Posterior cingulate gyrus (tissue), 11 donors: ENCODE measurements at regions not wholly inside any gene's neighbourhood (a gene's known extent, or its start where the extent isn't known, plus 50 kb on each side); places are given as distances from the start of the nearest gene placed in this dataset.

ENCODE experiments used
- DNase-seq, 10 donors: peaks; one replicate each; pipeline versions ENCODE4 v3.0.0 to v3.0.0-alpha.2; 2020 to 2021; ENCODE audit warnings: mixed read lengths in 3 of 10
- intact Hi-C: fragments of 100-400 bp; cut with DNase I; formaldehyde crosslinking; loops from one replicate; pipeline ENCODE4 v1.15.1; 2023

GRCh38 chr7:33725111-33726025 is 180.0 kb upstream of the BMPER start:
- no peak for DNase-seq
- intact Hi-C loops, result no loop called here

- intact Hi-C loops, result no loop called here
- DNase-seq, result no peak
Measured at GRCh38 chr7:33726582-33726981, 178.8 kb upstream of the BMPER start.

GRCh38 chr7:33727315-33727714 is 178.0 kb upstream of the BMPER start:
- intact Hi-C loops, result no loop called here
- DNase-seq, result no peak

DNA sequence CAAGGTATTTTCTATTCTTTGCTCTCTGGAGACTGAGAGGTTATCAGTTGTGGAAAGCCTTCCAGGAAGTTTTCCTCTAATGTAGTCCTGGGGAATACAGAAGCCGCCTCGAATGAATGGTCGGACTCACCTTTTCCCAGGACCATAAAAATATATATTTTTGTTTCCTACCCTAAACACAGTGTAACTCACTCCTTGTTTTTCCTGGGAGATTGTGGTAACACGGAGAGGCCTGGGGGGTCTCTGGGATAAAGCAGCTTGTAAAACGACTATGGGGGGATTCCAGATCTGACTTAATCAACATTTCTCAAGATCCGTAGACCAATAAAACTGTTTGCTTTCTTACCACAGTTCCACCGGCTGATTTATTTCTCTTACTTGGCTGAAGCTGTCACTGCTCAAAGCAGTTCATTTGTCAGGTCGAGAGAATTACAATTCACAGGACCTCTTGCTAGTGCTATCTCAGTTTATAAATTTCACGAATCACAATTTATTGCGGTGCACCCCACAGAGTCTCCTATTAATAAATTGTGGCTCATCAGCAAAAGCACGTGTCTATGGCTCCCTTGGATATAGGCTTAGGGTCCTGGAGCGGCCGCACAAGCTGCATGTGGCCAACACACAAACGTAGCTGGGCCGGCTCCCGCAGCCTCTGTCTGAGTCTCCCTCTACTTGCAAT is 176.3 kb upstream of the BMPER start:
- intact Hi-C loops, result no loop called here
- no peak for DNase-seq

DNA sequence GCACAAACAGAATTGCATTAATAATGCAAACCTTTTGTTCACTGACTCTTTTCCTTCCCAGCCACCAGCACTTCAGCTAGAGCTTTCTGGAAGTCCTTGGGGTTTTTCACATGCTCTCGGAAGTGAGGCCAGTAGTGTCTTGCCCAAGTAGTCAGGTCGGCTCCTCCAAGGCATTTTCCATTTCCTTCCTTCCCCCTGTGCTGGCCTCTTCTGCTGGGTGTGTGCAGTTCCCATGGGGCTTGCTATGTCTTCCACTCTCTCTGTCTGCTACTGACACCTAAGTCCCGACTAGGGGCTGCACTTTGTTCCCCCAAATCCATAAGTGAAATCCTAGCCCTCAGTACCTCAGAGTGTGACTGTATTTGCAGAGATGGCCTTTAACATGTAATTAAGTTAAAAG is 175.6 kb upstream of the BMPER start:
- intact Hi-C loops, result no loop called here
- DNase-seq, result no peak

DNA sequence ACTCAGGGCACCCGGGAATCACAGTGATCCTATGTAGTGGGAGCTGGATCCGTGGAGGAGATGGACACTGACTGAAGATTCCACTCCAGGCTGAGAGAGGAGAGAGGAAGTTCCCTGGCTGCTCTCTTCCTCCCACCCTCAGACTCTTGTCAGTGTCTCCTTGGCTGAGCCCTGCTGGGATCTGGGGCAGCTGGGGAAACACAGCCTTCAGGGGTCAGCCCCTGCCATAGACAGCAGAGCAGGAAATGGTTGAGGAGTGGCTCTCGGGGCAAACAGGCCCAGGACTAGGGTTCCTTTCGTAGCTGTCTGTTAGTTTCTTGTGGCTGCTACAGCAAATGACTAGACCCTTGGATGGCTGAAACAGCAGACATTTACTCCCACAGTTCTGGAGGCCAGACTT is 174.4 kb upstream of the BMPER start:
- intact Hi-C loops, result no loop called here
- DNase-seq, result no peak

- no peak for DNase-seq
- intact Hi-C loops, result no loop called here
Measured at GRCh38 chr7:33731912-33732311, 173.4 kb upstream of the BMPER start.

DNA sequence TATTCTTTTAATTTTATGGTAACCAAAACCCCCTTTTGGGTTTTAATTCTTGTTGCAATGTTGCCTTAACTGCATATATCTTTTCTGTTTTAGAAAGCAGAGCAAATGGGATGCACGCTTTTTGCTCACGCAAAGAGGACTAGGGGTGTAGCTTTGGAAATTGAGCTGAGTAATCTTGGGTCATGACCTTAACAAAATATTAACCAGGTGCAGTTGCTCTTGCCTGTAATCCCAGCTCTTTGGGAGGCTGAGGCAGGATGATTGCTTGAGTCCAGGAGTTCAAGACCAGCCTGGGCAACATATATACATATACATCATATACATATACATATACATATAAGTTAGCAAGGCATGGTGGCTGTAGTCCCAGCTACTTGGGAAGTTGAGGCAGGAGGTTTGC is 172.9 kb upstream of the BMPER start:
- intact Hi-C loops, result no loop called here
- DNase-seq, result no peak

GRCh38 chr7:33733870-33734650 is 171.3 kb upstream of the BMPER start:
- no peak for DNase-seq
- intact Hi-C loops, result no loop called here

DNA sequence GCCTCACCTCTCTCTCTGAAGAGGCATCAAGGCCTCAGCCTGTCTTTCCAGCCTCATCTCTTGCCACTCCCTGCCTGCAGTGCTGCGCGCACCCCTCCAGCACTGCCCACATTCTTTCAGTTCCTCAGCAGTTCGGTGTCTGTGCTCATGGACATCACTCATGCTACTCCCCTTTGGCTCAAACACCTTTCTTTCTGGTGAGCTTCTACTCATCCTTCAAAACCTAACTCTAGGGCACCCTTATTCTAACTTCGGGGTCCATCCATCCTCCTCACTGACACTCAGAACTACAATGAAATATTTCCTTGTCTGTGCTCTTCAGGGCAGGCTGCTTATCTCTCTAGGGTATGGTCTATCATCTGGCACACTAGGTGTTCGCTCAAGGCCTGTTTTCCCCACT is 169.9 kb upstream of the BMPER start:
- intact Hi-C loops, result no loop called here

DNA sequence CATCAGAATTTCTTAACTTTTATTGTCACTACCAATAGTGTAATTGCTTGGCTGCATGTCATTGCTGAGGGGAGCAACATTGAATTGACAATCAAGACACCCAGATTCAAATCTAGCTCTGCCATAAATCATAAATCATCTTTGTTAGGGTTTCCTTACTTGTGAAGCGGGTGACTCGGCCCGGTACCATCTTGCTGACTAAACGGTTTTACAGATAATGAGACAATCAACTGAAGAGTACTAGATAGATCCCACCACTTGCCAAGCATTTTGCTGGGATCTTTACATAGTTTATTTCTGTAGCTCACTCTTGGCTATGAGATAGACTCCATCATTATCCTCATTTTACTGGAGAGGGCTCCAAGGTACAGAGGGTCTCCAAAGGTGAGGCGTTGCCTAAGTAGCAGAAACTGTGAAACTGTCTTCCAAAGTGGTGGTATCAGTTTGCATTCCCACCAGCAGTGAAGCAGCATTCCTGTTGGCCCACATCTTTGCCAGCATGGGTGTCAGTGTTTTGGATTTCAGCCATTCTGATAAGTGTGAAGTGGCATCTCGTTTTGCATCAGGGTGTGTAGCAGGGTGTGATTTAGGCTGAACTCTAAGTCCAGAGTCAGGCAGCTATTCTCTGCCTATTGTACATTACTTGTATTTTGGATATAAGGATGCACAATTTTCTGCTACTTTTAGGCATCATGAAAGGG is 168.7 kb upstream of the BMPER start:
- no peak for DNase-seq
- intact Hi-C loops, result no loop called here

More for the DNA sequence above, 169.9 kb upstream of the BMPER start:
- DNase-seq, result no peak

- intact Hi-C loops, result no loop called here
Measured at GRCh38 chr7:33738260-33738935, 166.9 kb upstream of the BMPER start.

DNA sequence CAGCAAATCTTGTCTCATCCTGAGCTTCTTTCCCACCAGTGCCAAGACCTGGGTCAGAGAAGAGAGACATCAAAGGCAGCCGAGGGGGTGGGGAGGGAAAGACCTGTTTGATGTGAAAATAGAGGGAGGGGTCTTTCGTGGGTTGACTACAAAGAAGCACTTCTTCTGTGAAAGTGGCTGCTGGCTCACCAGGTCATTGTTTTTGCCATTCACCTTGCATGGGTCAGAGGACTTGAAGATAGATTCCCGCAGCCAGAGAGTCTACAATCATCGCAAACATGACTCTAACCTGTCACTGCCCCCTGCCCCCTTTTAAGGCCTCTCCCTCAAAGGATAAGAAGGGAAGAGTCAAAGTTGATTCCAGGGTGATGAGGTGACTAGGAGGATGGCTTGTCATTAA is 166.1 kb upstream of the BMPER start:
- intact Hi-C loops, result no loop called here
- DNase-seq, result no peak

More at GRCh38 chr7:33738260-33738935, 166.9 kb upstream of the BMPER start:
- DNase-seq, result no peak

DNA sequence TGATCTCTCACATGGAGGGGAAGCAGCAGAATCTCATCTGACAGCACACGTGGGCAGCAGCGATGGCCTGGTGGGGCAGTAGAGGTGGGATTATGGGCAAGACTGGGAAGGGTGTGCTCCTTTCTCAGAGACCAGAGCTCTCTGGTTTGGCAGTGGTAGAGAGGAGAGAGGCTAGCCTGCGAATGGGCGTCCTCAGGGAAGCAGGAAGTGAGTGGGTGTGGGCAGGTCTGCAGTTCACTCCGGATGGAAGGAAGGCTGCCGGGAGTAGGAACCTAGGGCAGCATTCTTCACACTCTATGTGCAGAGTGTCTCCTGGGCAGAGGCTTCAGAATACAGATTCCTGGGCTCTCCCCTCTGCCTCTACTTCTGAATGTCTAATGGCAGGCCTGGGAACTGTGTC is 162.8 kb upstream of the BMPER start:
- intact Hi-C loops, result loop anchor here (10.0 kb wide), 1 partner anchor 498 kb away; no protein-coding TSS in a partner anchor
- DNase-seq, result no peak

- no peak for DNase-seq
- intact Hi-C loops, result loop anchor here (10.0 kb wide), 1 partner anchor 498 kb away; no protein-coding TSS in a partner anchor
Measured at GRCh38 chr7:33742999-33743587, 162.2 kb upstream of the BMPER start.

- intact Hi-C loops, result loop anchor here (10.0 kb wide), 1 partner anchor 499 kb away; no protein-coding TSS in a partner anchor
- DNase-seq, result no peak
Measured at GRCh38 chr7:33743594-33743993, 161.7 kb upstream of the BMPER start.

- intact Hi-C loops, result loop anchor here (10.0 kb wide), 1 partner anchor 500 kb away; no protein-coding TSS in a partner anchor
- no peak for DNase-seq
Measured at GRCh38 chr7:33744293-33745075, 160.9 kb upstream of the BMPER start.

- no peak for DNase-seq
- intact Hi-C loops, result loop anchor here (10.0 kb wide), 1 partner anchor 501 kb away; no protein-coding TSS in a partner anchor
Measured at GRCh38 chr7:33745934-33746333, 159.4 kb upstream of the BMPER start.
